NOMO-1 treated with DMSO at 0.1 percent for 48 hours (cell line): ENCODE measurements at regions not wholly inside any gene's neighbourhood (a gene's known extent, or its start where the extent isn't known, plus 50 kb on each side); places are given as distances from the start of the nearest gene placed in this dataset.
A peak's percentile ranks its signal among the peaks of the same experiment; 100 is the strongest.

Experiments used
- DNase-seq: peaks from one replicate; lab custom pipeline; 2025; ENCODE audit not compliant: unreplicated experiment; lab: John Stamatoyannopoulos, UW

- no peak for DNase-seq
Observed at GRCh38 chr5:4164167-4164566, 568.5 kb downstream of the IRX1 start.

- no peak for DNase-seq
Observed at GRCh38 chr5:4180703-4181102, 585.1 kb downstream of the IRX1 start.

GRCh38 chr5:4182144-4182543 lies 586.5 kb downstream of the IRX1 start:
- DNase-seq = no peak

- DNase-seq = no peak
Observed at GRCh38 chr5:4185127-4185526, 589.5 kb downstream of the IRX1 start.

GRCh38 chr5:4188704-4189103 lies 593.1 kb downstream of the IRX1 start:
- peak; percentile 18 for DNase-seq

- peak; percentile 88 for DNase-seq
Observed at GRCh38 chr5:4189317-4189716, 593.7 kb downstream of the IRX1 start.

- DNase-seq = peak; percentile 45
Observed at GRCh38 chr5:4191041-4191440, 595.4 kb downstream of the IRX1 start.

- DNase-seq = peak; percentile 29
Observed at GRCh38 chr5:4191703-4192102, 596.1 kb downstream of the IRX1 start.

GRCh38 chr5:4192111-4192510 lies 596.5 kb downstream of the IRX1 start:
- no peak for DNase-seq

GRCh38 chr5:4196744-4197143 lies 601.1 kb downstream of the IRX1 start:
- no peak for DNase-seq

- no peak for DNase-seq
Observed at GRCh38 chr5:4197151-4197550, 601.5 kb downstream of the IRX1 start.

GRCh38 chr5:4198461-4198860 lies 602.8 kb downstream of the IRX1 start:
- no peak for DNase-seq

GRCh38 chr5:4199049-4199841 lies 603.6 kb downstream of the IRX1 start:
- DNase-seq = no peak

GRCh38 chr5:4203146-4203545 lies 607.5 kb downstream of the IRX1 start:
- no peak for DNase-seq

- no peak for DNase-seq
Observed at GRCh38 chr5:4204276-4205141, 608.9 kb downstream of the IRX1 start.

GRCh38 chr5:4205398-4205797 lies 609.8 kb downstream of the IRX1 start:
- DNase-seq = no peak

- DNase-seq = no peak
Observed at GRCh38 chr5:4206127-4206526, 610.5 kb downstream of the IRX1 start.

- DNase-seq = no peak
Observed at GRCh38 chr5:4207486-4207885, 611.9 kb downstream of the IRX1 start.

- no peak for DNase-seq
Observed at GRCh38 chr5:4208537-4208936, 612.9 kb downstream of the IRX1 start.

GRCh38 chr5:4208996-4209395 lies 613.4 kb downstream of the IRX1 start:
- DNase-seq = no peak

- DNase-seq = no peak
Observed at GRCh38 chr5:4212071-4212739, 616.6 kb downstream of the IRX1 start.
